Stimulated activated CD4-positive, alpha-beta T cell treated with anti-CD3 and anti-CD28 coated beads, Interleukin-1b, Interleukin-23, amount 100 ng/mL, for 1 hour (primary cell): ENCODE measurements at regions not wholly inside any gene's neighbourhood (a gene's known extent, or its start where the extent isn't known, plus 50 kb on each side); places are given as distances from the start of the nearest gene placed in this dataset.
"Not testable (repeated sequence)": the region's sequence is repeated elsewhere in the genome, so short reads cannot be mapped to it uniquely, and the experiment has no call there.

Experiments used
- DNase-seq, 2 donors: peaks; one replicate each; pipeline ENCODE4 v3.0.0-alpha.2; 2020; ENCODE audit warnings: low read depth in 2 of 2

GRCh38 chr15:31178705-31179104 lies 77.2 kb upstream of the TRPM1 start:
- DNase-seq, result no peak

- no peak for DNase-seq
Observed at GRCh38 chr15:31179693-31180092, 78.2 kb upstream of the TRPM1 start.

- no peak for DNase-seq
Observed at GRCh38 chr15:31193291-31193690, 91.8 kb upstream of the TRPM1 start.

GRCh38 chr15:31195871-31196270 lies 94.3 kb upstream of the TRPM1 start:
- no peak for DNase-seq

- DNase-seq, result peak in 1 of 2 donors; percentile 17
Observed at GRCh38 chr15:31197497-31198414, 96.2 kb upstream of the TRPM1 start.

- DNase-seq, result peak; percentile 18 to 56
Observed at GRCh38 chr15:31200735-31201151, 99.2 kb upstream of the TRPM1 start.

- DNase-seq, result no peak
Observed at GRCh38 chr15:31202953-31203352, 101.4 kb upstream of the TRPM1 start.

GRCh38 chr15:31203999-31204398 lies 102.5 kb upstream of the TRPM1 start:
- DNase-seq, result no peak

GRCh38 chr15:31206386-31207181 lies 105.1 kb upstream of the TRPM1 start:
- no peak for DNase-seq

- DNase-seq, result no peak
Observed at GRCh38 chr15:31207246-31207645, 105.7 kb upstream of the TRPM1 start.

GRCh38 chr15:31207861-31208260 lies 106.3 kb upstream of the TRPM1 start:
- not testable (repeated sequence) for DNase-seq

- DNase-seq, result no peak
Observed at GRCh38 chr15:31208817-31209216, 107.3 kb upstream of the TRPM1 start.

GRCh38 chr15:31211353-31211752 lies 109.8 kb upstream of the TRPM1 start:
- no peak for DNase-seq

GRCh38 chr15:31212326-31213080 lies 111.0 kb upstream of the TRPM1 start:
- no peak for DNase-seq

GRCh38 chr15:31214158-31214863 lies 112.3 kb upstream of the KLF13 start:
- DNase-seq, result no peak

- DNase-seq, result no peak
Observed at GRCh38 chr15:31214864-31215489, 111.7 kb upstream of the KLF13 start.

- DNase-seq, result peak; percentile 60 to 79
Observed at GRCh38 chr15:31215490-31216214, 111.0 kb upstream of the KLF13 start.

GRCh38 chr15:31216215-31216911 lies 110.3 kb upstream of the KLF13 start:
- peak in 1 of 2 donors; percentile 8 for DNase-seq

GRCh38 chr15:31217067-31217466 lies 109.6 kb upstream of the KLF13 start:
- DNase-seq, result no peak
